ENCODE measurements at regions not wholly inside any gene's neighbourhood (a gene's known extent, or its start where the extent isn't known, plus 50 kb on each side); places are given as distances from the start of the nearest gene placed in this dataset.

- intact Hi-C loops (cut with DNase I) = loop anchor here (2.0 to 10.0 kb wide), 5 partner anchors 57 to 881 kb away; no protein-coding TSS in a partner anchor
- DNase-seq (no peak), ATAC-seq (peak in 1 of 2 donors; percentile 54)
Measured at GRCh38 chr4:138037696-138038095, 204.5 kb downstream of the SLC7A11 start.

GRCh38 chr4:138035781-138036258, 206.3 kb downstream of the SLC7A11 start:
- ATAC-seq (peak; percentile 88 to 90), DNase-seq (no peak)
- intact Hi-C loops (cut with DNase I) = loop anchor here (1.0 to 10.0 kb wide), 8 partner anchors 54 to 883 kb away; no protein-coding TSS in a partner anchor

GRCh38 chr4:138034871-138035270, 207.3 kb downstream of the SLC7A11 start:
- no peak for DNase-seq
- intact Hi-C loops (cut with DNase I) = loop anchor here (1.0 to 10.0 kb wide), 7 partner anchors 55 to 836 kb away; no protein-coding TSS in a partner anchor
- no peak for ATAC-seq

- intact Hi-C loops (cut with DNase I) = loop anchor here in 1 of 2 donors (10.0 kb wide), 3 partner anchors 63 to 633 kb away; no protein-coding TSS in a partner anchor
- no peak for ATAC-seq
- DNase-seq = no peak
Measured at GRCh38 chr4:138032222-138032621, 209.9 kb downstream of the SLC7A11 start.

- no peak for DNase-seq
- intact Hi-C loops (cut with DNase I) = loop anchor here in 1 of 2 donors (10.0 kb wide), 3 partner anchors 64 to 634 kb away; no protein-coding TSS in a partner anchor
- ATAC-seq = no peak
Measured at GRCh38 chr4:138030375-138030774, 211.8 kb downstream of the SLC7A11 start.

DNA sequence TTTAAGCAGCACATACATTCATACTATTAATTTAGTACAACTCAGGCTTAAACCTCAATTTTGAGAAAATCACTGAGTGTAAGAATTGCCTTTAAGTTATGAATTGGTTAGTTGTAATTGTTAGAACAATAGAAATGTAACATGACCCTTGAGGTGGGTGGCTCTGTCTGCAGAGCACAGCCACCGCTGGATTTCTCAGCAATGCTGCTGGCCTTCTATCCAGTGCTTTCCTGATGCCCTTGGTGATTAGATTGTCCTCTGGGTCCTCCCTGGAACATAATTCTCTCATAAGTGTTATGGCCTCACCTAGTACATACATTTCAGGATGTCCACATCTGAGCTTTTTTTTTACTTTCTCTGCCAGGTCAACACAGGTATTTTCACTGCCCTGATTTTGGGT, 213.2 kb downstream of the SLC7A11 start:
- no peak for ATAC-seq
- no peak for DNase-seq
- intact Hi-C loops (cut with DNase I) = no loop called here

- no peak for ATAC-seq
- intact Hi-C loops (cut with DNase I) = no loop called here
Measured at GRCh38 chr4:138021139-138021830, 220.9 kb downstream of the SLC7A11 start.

GRCh38 chr4:138014590-138015288, 227.4 kb downstream of the SLC7A11 start:
- ATAC-seq = no peak
- intact Hi-C loops (cut with DNase I) = no loop called here
- DNase-seq = no peak

More at GRCh38 chr4:138021139-138021830, 220.9 kb downstream of the SLC7A11 start:
- DNase-seq = no peak

- no peak for DNase-seq
- intact Hi-C loops (cut with DNase I) = no loop called here
- no peak for ATAC-seq
Measured at GRCh38 chr4:138013625-138014024, 228.5 kb downstream of the SLC7A11 start.

DNA sequence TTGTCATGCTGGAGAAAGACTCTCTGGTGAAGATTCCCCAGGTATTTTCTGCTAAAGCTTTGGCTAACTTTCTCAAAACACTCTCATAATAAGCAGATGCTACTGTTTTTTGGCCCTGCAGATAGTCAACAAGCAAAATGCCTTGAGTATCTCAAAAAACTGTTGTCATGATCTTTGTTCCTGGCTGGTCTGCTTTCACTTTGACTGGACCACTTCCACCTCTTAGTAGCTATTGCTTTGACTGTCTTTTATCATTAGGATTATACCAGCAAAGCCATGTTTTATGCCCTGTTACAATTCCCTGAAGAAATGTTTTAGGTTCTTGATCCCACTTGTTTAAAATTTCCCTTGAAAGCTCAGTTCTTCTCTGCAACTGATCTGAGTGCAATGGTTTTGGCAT, 231.5 kb downstream of the SLC7A11 start:
- no peak for DNase-seq
- intact Hi-C loops (cut with DNase I) = no loop called here
- ATAC-seq = no peak

- DNase-seq (no peak), ATAC-seq (no peak)
- intact Hi-C loops (cut with DNase I) = no loop called here
Measured at GRCh38 chr4:138007572-138007971, 234.6 kb downstream of the SLC7A11 start.

GRCh38 chr4:138005486-138005885, 236.7 kb downstream of the SLC7A11 start:
- intact Hi-C loops (cut with DNase I) = no loop called here
- DNase-seq (no peak), ATAC-seq (no peak)

GRCh38 chr4:138003248-138003647, 238.9 kb downstream of the SLC7A11 start:
- no peak for DNase-seq
- intact Hi-C loops (cut with DNase I) = no loop called here
- ATAC-seq = no peak

DNA sequence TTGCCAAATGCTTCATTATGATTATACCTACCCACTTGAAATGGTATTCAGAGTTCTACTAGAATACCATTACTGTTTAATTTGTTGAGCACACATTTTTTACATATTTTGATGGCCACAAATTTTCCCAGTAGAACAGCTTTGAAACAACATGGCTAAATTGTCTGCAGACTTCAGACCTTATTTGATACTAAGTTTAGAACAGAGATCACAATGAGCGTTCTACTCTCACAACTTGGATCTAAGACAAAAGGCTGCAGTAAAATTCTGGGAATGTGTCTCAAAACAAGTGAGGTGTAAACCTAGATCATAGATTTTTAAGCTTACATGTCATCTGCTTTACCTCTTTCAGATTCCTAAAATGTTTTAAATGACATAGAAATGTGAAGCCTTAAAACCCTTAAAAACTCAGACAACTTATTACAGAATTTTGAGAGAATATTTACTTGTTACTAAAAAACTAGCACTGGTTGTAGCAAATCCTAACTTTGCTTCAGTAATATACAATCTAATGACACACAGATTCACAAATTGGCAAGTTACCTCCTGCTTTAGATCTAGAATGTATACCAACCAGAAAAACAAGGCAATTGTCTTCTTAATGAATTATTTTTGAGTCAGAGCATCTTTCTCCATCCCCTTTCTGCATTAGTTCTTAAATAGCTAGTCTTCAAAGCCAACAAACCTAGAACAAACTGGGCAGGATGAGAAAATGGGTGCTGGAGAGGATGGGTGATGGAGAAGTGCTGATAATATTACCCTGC, 243.3 kb downstream of the SLC7A11 start:
- intact Hi-C loops (cut with DNase I) = no loop called here
- DNase-seq (no peak), ATAC-seq (no peak)

- intact Hi-C loops (cut with DNase I) = no loop called here
- ATAC-seq (no peak), DNase-seq (no peak)
Measured at GRCh38 chr4:137997496-137997895, 244.7 kb downstream of the SLC7A11 start.

GRCh38 chr4:137994853-137995252, 247.3 kb downstream of the SLC7A11 start:
- intact Hi-C loops (cut with DNase I) = no loop called here
- DNase-seq = no peak
- no peak for ATAC-seq

- ATAC-seq (no peak), DNase-seq (no peak)
- intact Hi-C loops (cut with DNase I) = no loop called here
Measured at GRCh38 chr4:137993232-137993631, 248.9 kb downstream of the SLC7A11 start.

- no peak for ATAC-seq
- intact Hi-C loops (cut with DNase I) = no loop called here
- DNase-seq = no peak
Measured at GRCh38 chr4:137981277-137981676, 260.9 kb downstream of the SLC7A11 start.

DNA sequence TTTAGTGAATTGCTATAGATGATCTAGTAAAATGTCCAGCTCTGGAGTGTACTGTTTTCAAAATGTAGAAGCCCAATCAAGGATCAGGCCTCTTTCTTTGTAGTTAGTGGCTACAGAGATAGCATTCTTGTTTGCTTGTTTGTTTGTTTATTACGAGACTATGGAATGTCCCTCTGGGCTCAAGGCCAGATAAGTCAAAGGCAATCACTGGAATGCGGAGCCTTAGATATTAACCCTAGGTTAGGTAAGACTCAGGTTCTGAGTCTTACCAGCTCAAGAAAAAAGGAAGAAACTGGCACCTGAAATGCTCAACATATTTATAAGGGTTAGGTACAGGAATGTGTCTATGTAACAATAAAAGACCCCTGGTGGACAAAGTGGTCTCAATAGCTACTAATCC, 261.5 kb downstream of the SLC7A11 start:
- ATAC-seq = no peak
- intact Hi-C loops (cut with DNase I) = no loop called here
- no peak for DNase-seq

DNA sequence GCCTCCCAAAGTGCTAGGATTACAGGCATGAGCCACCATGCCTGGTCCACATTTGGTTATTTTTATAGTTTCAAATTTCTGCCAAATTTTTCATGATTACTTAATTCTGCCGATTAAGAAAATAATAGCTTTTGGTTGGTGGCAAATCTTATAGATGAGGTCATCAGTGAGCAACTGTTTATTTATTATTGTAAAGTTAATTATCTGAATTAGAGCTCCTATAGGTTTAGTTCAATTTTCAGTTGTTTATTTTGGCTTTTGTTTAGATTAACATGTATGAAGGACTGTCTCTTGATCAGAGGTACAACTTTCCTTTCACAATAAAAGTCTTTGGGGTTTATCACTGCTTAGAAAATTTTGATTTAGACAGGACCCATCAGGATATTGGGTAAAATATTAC, 262.2 kb downstream of the SLC7A11 start:
- intact Hi-C loops (cut with DNase I) = no loop called here
- ATAC-seq (no peak), DNase-seq (no peak)

Measured in left cardiac atrium (tissue), 4 donors.